ENCODE measurements at regions not wholly inside any gene's neighbourhood (a gene's known extent, or its start where the extent isn't known, plus 50 kb on each side); places are given as distances from the start of the nearest gene placed in this dataset.

GRCh38 chr7:128164955-128165670, 76.0 kb upstream of the LEP start:
- TF ChIP-seq CTCF (IDR thresholded peaks at IDR 0.05; ENCODE audit: low read length) (no peak), EZH2 (IDR thresholded peaks at IDR 0.05; ENCODE audit: borderline replicate concordance, low read length) (no peak)

Data from OCI-LY1 (cell line).